ENCODE measurements at regions not wholly inside any gene's neighbourhood (a gene's known extent, or its start where the extent isn't known, plus 50 kb on each side); places are given as distances from the start of the nearest gene placed in this dataset.
"Not testable (repeated sequence)": the region's sequence is repeated elsewhere in the genome, so short reads cannot be mapped to it uniquely, and the experiment has no call there.

- not testable (repeated sequence) for H3K36me3 ChIP-seq (ENCODE audit: insufficient read depth, low read length); H3K4me3 ChIP-seq (ENCODE audit: low read length); H3K9ac ChIP-seq (ENCODE audit: low read length); H3K27me3 ChIP-seq (ENCODE audit: insufficient read depth, low read depth, low read length); H3K9me3 ChIP-seq (ENCODE audit: low read length); H3K79me2 ChIP-seq (replicated peaks; ENCODE audit: insufficient read depth, low read length); H3K9me2 ChIP-seq (ENCODE audit: insufficient read depth, low read length); H3F3A ChIP-seq (ENCODE audit: insufficient read depth, low read length, poor library complexity, severe bottlenecking); H3K27ac ChIP-seq (ENCODE audit: low read length); H4K20me1 ChIP-seq (ENCODE audit: insufficient read depth); H3K4me2 ChIP-seq (ENCODE audit: low read length); H2AFZ ChIP-seq (ENCODE audit: low read depth, low read length)
Measured at GRCh38 chr2:16086136-16086535, 145.8 kb downstream of the MYCN start.

- no peak overlapping the region for H3K9ac ChIP-seq (ENCODE audit: low read length)
- no peak overlapping the region for H3K4me3 ChIP-seq (ENCODE audit: low read length)
- TF ChIP-seq SMC3 (conservative IDR thresholded peaks at IDR 0.05; ENCODE audit: poor library complexity) (no peak), EP300 (conservative IDR thresholded peaks at IDR 0.05; ENCODE audit: poor library complexity, severe bottlenecking) (no peak), MXI1 (conservative IDR thresholded peaks at IDR 0.05; ENCODE audit: poor library complexity, severe bottlenecking) (no peak), POLR2AphosphoS5 (IDR thresholded peaks at IDR 0.05) (no peak)
- TF ChIP-seq, protein P1, sequence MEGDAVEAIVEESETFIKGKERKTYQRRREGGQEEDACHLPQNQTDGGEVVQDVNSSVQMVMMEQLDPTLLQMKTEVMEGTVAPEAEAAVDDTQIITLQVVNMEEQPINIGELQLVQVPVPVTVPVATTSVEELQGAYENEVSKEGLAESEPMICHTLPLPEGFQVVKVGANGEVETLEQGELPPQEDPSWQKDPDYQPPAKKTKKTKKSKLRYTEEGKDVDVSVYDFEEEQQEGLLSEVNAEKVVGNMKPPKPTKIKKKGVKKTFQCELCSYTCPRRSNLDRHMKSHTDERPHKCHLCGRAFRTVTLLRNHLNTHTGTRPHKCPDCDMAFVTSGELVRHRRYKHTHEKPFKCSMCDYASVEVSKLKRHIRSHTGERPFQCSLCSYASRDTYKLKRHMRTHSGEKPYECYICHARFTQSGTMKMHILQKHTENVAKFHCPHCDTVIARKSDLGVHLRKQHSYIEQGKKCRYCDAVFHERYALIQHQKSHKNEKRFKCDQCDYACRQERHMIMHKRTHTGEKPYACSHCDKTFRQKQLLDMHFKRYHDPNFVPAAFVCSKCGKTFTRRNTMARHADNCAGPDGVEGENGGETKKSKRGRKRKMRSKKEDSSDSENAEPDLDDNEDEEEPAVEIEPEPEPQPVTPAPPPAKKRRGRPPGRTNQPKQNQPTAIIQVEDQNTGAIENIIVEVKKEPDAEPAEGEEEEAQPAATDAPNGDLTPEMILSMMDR (IDR thresholded peaks at IDR 0.05; ENCODE audit: poor library complexity, severe bottlenecking), result no peak
- H3K79me2 ChIP-seq (replicated peaks; ENCODE audit: insufficient read depth, low read length), result no peaks in the 10 kb centered on the region
- no peaks in the 10 kb centered on the region for H3K36me3 ChIP-seq (ENCODE audit: insufficient read depth, low read length)
- no peaks in the 10 kb centered on the region for H3K27me3 ChIP-seq (ENCODE audit: insufficient read depth, low read depth, low read length)
- H2AFZ ChIP-seq (ENCODE audit: low read depth, low read length), result no peak overlapping the region
- H3K4me2 ChIP-seq (ENCODE audit: low read length), result no peak overlapping the region
- H3K27ac ChIP-seq (ENCODE audit: low read length), result no peak overlapping the region
- H3K9me2 ChIP-seq (ENCODE audit: insufficient read depth, low read length), result no peaks in the 10 kb centered on the region
- no peaks in the 10 kb centered on the region for H4K20me1 ChIP-seq (ENCODE audit: insufficient read depth)
- no peaks in the 10 kb centered on the region for H3K9me3 ChIP-seq (ENCODE audit: low read length)
- no peaks in the 10 kb centered on the region for H3F3A ChIP-seq (ENCODE audit: insufficient read depth, low read length, poor library complexity, severe bottlenecking)
Measured at GRCh38 chr2:16085073-16085472, 144.7 kb downstream of the MYCN start.

GRCh38 chr2:16084274-16084673 lies 143.9 kb downstream of the MYCN start:
- H3K36me3 ChIP-seq (ENCODE audit: insufficient read depth, low read length), result no peaks in the 10 kb centered on the region
- no peaks in the 10 kb centered on the region for H4K20me1 ChIP-seq (ENCODE audit: insufficient read depth)
- H3K79me2 ChIP-seq (replicated peaks; ENCODE audit: insufficient read depth, low read length), result no peaks in the 10 kb centered on the region
- H3K9ac ChIP-seq (ENCODE audit: low read length), result no peak overlapping the region
- no peak overlapping the region for H3K4me2 ChIP-seq (ENCODE audit: low read length)
- no peak overlapping the region for H2AFZ ChIP-seq (ENCODE audit: low read depth, low read length)
- H3K27ac ChIP-seq (ENCODE audit: low read length), result no peak overlapping the region
- no peak overlapping the region for H3K4me3 ChIP-seq (ENCODE audit: low read length)
- no peaks in the 10 kb centered on the region for H3F3A ChIP-seq (ENCODE audit: insufficient read depth, low read length, poor library complexity, severe bottlenecking)
- H3K27me3 ChIP-seq (ENCODE audit: insufficient read depth, low read depth, low read length), result no peaks in the 10 kb centered on the region
- H3K9me2 ChIP-seq (ENCODE audit: insufficient read depth, low read length), result no peaks in the 10 kb centered on the region
- no peak for TF ChIP-seq TAF1 (IDR thresholded peaks at IDR 0.05; ENCODE audit: low read depth)
- TF ChIP-seq MXI1 (conservative IDR thresholded peaks at IDR 0.05; ENCODE audit: poor library complexity, severe bottlenecking), result no peak
- no peak for TF ChIP-seq SMC3 (conservative IDR thresholded peaks at IDR 0.05; ENCODE audit: poor library complexity)
- TF ChIP-seq POLR2AphosphoS5 (IDR thresholded peaks at IDR 0.05), result no peak
- no peak for TF ChIP-seq EP300 (conservative IDR thresholded peaks at IDR 0.05; ENCODE audit: poor library complexity, severe bottlenecking)
- TF ChIP-seq, protein P2, sequence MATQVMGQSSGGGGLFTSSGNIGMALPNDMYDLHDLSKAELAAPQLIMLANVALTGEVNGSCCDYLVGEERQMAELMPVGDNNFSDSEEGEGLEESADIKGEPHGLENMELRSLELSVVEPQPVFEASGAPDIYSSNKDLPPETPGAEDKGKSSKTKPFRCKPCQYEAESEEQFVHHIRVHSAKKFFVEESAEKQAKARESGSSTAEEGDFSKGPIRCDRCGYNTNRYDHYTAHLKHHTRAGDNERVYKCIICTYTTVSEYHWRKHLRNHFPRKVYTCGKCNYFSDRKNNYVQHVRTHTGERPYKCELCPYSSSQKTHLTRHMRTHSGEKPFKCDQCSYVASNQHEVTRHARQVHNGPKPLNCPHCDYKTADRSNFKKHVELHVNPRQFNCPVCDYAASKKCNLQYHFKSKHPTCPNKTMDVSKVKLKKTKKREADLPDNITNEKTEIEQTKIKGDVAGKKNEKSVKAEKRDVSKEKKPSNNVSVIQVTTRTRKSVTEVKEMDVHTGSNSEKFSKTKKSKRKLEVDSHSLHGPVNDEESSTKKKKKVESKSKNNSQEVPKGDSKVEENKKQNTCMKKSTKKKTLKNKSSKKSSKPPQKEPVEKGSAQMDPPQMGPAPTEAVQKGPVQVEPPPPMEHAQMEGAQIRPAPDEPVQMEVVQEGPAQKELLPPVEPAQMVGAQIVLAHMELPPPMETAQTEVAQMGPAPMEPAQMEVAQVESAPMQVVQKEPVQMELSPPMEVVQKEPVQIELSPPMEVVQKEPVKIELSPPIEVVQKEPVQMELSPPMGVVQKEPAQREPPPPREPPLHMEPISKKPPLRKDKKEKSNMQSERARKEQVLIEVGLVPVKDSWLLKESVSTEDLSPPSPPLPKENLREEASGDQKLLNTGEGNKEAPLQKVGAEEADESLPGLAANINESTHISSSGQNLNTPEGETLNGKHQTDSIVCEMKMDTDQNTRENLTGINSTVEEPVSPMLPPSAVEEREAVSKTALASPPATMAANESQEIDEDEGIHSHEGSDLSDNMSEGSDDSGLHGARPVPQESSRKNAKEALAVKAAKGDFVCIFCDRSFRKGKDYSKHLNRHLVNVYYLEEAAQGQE (IDR thresholded peaks at IDR 0.05; ENCODE audit: borderline replicate concordance), result no peak
- no peak for TF ChIP-seq RAD21 (conservative IDR thresholded peaks at IDR 0.05)
- TF ChIP-seq, protein P1 (IDR thresholded peaks at IDR 0.05; ENCODE audit: poor library complexity, severe bottlenecking), result no peak
- TF ChIP-seq EZH2 (IDR thresholded peaks at IDR 0.05; ENCODE audit: borderline replicate concordance, insufficient read depth, low read length, poor library complexity, severe bottlenecking), result no peak
- H3K9me3 ChIP-seq (ENCODE audit: low read length), result no peaks in the 10 kb centered on the region
